ENCODE measurements at regions not wholly inside any gene's neighbourhood (a gene's known extent, or its start where the extent isn't known, plus 50 kb on each side); places are given as distances from the start of the nearest gene placed in this dataset.

- CTCF ChIA-PET: no interaction called here
- H3K9me3 ChIP-seq (ENCODE audit: control insufficient read depth, insufficient read depth, low read length): no peaks in the 10 kb centered on the region; the same call in 1 of the 2 replicates
- no peak for DNase-seq (ENCODE audit: low read depth, low spot score)
- no peaks in the 10 kb centered on the region for H3K27me3 ChIP-seq (ENCODE audit: control insufficient read depth, insufficient read depth, low read length)
- H3K27ac ChIP-seq (ENCODE audit: low read depth, low read length): no peak overlapping the region
- POLR2A ChIA-PET: no interaction called here
- no peak overlapping the region for H3K4me3 ChIP-seq (ENCODE audit: low read depth, low read length)
- no peak for TF ChIP-seq CTCF (IDR thresholded peaks at IDR 0.05; ENCODE audit: low read depth, low read length)
Measured at GRCh38 chr16:79747688-79748087, 147.2 kb upstream of the MAF start.

- no peak for DNase-seq (ENCODE audit: low read depth, low spot score)
- H3K27me3 ChIP-seq (ENCODE audit: control insufficient read depth, insufficient read depth, low read length): no peaks in the 10 kb centered on the region
- H3K4me3 ChIP-seq (ENCODE audit: low read depth, low read length): no peak overlapping the region
- ChIA-PET CTCF (no interaction called here), POLR2A (no interaction called here)
- no peak overlapping the region for H3K27ac ChIP-seq (ENCODE audit: low read depth, low read length)
- no peak for TF ChIP-seq CTCF (IDR thresholded peaks at IDR 0.05; ENCODE audit: low read depth, low read length)
- H3K9me3 ChIP-seq (ENCODE audit: control insufficient read depth, insufficient read depth, low read length): no peaks in the 10 kb centered on the region
Measured at GRCh38 chr16:79740252-79740651, 139.7 kb upstream of the MAF start.

GRCh38 chr16:79735271-79735670 is 134.7 kb upstream of the MAF start:
- no peak overlapping the region for H3K4me3 ChIP-seq (ENCODE audit: low read depth, low read length)
- CTCF ChIA-PET: no interaction called here
- no peaks in the 10 kb centered on the region for H3K27me3 ChIP-seq (ENCODE audit: control insufficient read depth, insufficient read depth, low read length)
- H3K27ac ChIP-seq (ENCODE audit: low read depth, low read length): no peak overlapping the region
- TF ChIP-seq CTCF (IDR thresholded peaks at IDR 0.05; ENCODE audit: low read depth, low read length): no peak
- no peaks in the 10 kb centered on the region for H3K9me3 ChIP-seq (ENCODE audit: control insufficient read depth, insufficient read depth, low read length)
- POLR2A ChIA-PET: no interaction called here
- DNase-seq (ENCODE audit: low read depth, low spot score): no peak

GRCh38 chr16:79734721-79735120 is 134.2 kb upstream of the MAF start:
- Histone ChIP-seq H3K9me3 (ENCODE audit: control insufficient read depth, insufficient read depth, low read length) (no peaks in the 10 kb centered on the region), H3K4me3 (ENCODE audit: low read depth, low read length) (no peak overlapping the region), H3K27me3 (ENCODE audit: control insufficient read depth, insufficient read depth, low read length) (no peaks in the 10 kb centered on the region), H3K27ac (ENCODE audit: low read depth, low read length) (no peak overlapping the region)
- CTCF ChIA-PET: no interaction called here
- no peak for TF ChIP-seq CTCF (IDR thresholded peaks at IDR 0.05; ENCODE audit: low read depth, low read length)
- POLR2A ChIA-PET: no interaction called here
- DNase-seq (ENCODE audit: low read depth, low spot score): no peak

- ChIA-PET CTCF (interaction anchor here (0.5 kb wide), 1 partner anchor 278 kb away, joined by 5 read pairs; no protein-coding TSS in a partner anchor), POLR2A (no interaction called here)
Measured at GRCh38 chr16:79728923-79729240, 128.3 kb upstream of the MAF start.

More at GRCh38 chr16:79728923-79729240, 128.3 kb upstream of the MAF start:
- no peak for TF ChIP-seq CTCF (IDR thresholded peaks at IDR 0.05; ENCODE audit: low read depth, low read length)
- H3K9me3 ChIP-seq (ENCODE audit: control insufficient read depth, insufficient read depth, low read length): peaks cover 7% of the 10 kb centered on the region; the same call in 1 of the 2 replicates
- no peaks in the 10 kb centered on the region for H3K27me3 ChIP-seq (ENCODE audit: control insufficient read depth, insufficient read depth, low read length)
- no peak overlapping the region for H3K4me3 ChIP-seq (ENCODE audit: low read depth, low read length)
- no peak for DNase-seq (ENCODE audit: low read depth, low spot score)
- no peak overlapping the region for H3K27ac ChIP-seq (ENCODE audit: low read depth, low read length)
